DOHH2 (cell line): ENCODE measurements at regions not wholly inside any gene's neighbourhood (a gene's known extent, or its start where the extent isn't known, plus 50 kb on each side); places are given as distances from the start of the nearest gene placed in this dataset.

Experiments
- H3F3A ChIP-seq: fragments of 200-600 bp; sonication (generic), shearing (Covaris generic); 2 replicates; pipeline ENCODE4 v1.6.0; 2016; ENCODE audit warnings: antibody characterized with exemption, mild to moderate bottlenecking; ENCODE audit not compliant: control insufficient read depth, insufficient read depth
- H3K27ac ChIP-seq: fragments of 200-600 bp; sonication (generic); 2 replicates; pipeline ENCODE4 v1.5.1; 2014; ENCODE audit warnings: low read depth, mild to moderate bottlenecking, low read length, moderate library complexity
- H3K27me3 ChIP-seq: fragments of 200-600 bp; sonication (generic); 2 replicates; pipeline ENCODE4 v1.6.1; 2014; ENCODE audit warnings: mild to moderate bottlenecking, low read length, mixed read lengths; ENCODE audit not compliant: control insufficient read depth
- H3K36me3 ChIP-seq: fragments of 200-600 bp; sonication (generic); 2 replicates; pipeline ENCODE4 v1.6.1; 2014; ENCODE audit warnings: mild to moderate bottlenecking, low read length, moderate library complexity, mixed read lengths; ENCODE audit not compliant: control insufficient read depth
- H3K4me1 ChIP-seq: fragments of 200-600 bp; sonication (generic); 2 replicates; pipeline ENCODE4 v1.6.1; 2014; ENCODE audit warnings: mild to moderate bottlenecking, low read length, mixed read lengths; ENCODE audit not compliant: control insufficient read depth
- H3K4me2 ChIP-seq: fragments of 200-600 bp; sonication (generic); 2 replicates; pipeline ENCODE4 v1.6.0; 2014; ENCODE audit warnings: mild to moderate bottlenecking, low read length, moderate library complexity
- H3K4me3 ChIP-seq: fragments of 200-600 bp; sonication (generic); 2 replicates; pipeline ENCODE4 v1.5.1; 2014; ENCODE audit warnings: mild to moderate bottlenecking, low read length, mixed read lengths
- H3K79me2 ChIP-seq: fragments of 200-600 bp; sonication (generic); 2 replicates; pipeline ENCODE4 v1.6.1; 2014; ENCODE audit warnings: mild to moderate bottlenecking, low read length, mixed read lengths; ENCODE audit not compliant: control insufficient read depth
- H3K9me2 ChIP-seq: fragments of 200-600 bp; sonication (generic); replicated peaks from 2 replicates; pipeline ENCODE4 v1.6.1; 2014; ENCODE audit warnings: mild to moderate bottlenecking, low read length, mixed read lengths; ENCODE audit not compliant: control insufficient read depth
- H3K9me3 ChIP-seq: fragments of 200-600 bp; sonication (generic); 2 replicates; pipeline ENCODE4 v1.6.1; 2014; ENCODE audit warnings: antibody characterized with exemption, low read length, mixed read lengths; ENCODE audit not compliant: control insufficient read depth, insufficient read depth
- H4K20me1 ChIP-seq: fragments of 200-600 bp; sonication (generic); 2 replicates; pipeline ENCODE4 v1.6.0; 2014; ENCODE audit warnings: low read depth, mild to moderate bottlenecking, antibody characterized with exemption, low read length, moderate library complexity; ENCODE audit not compliant: control insufficient read depth, insufficient read depth
- CTCF ChIP-seq: fragments of 200-600 bp; sonication (generic); IDR thresholded peaks from one replicate; pipeline ENCODE4 v1.5.1; 2014; ENCODE audit warnings: antibody characterized with exemption, mild to moderate bottlenecking, low read depth, low read length; ENCODE audit not compliant: poor library complexity, severe bottlenecking
- EZH2phosphoT487 ChIP-seq: fragments of 200-600 bp; sonication (generic); IDR thresholded peaks from 2 replicates; pipeline ENCODE4 v1.6.1; 2017; ENCODE audit warnings: borderline replicate concordance, mild to moderate bottlenecking, antibody characterized with exemption, low read length, moderate library complexity, mixed read lengths

GRCh38 chr3:1002010-1002409 is 90.8 kb upstream of the CNTN6 start:
- Histone ChIP-seq H3K27ac (no peak overlapping the region), H3K4me3 (no peak overlapping the region), H3K36me3 (no peaks in the 10 kb centered on the region), H3K4me1 (no peaks in the 10 kb centered on the region), H3F3A (no peaks in the 10 kb centered on the region), H3K27me3 (no peaks in the 10 kb centered on the region), H3K79me2 (no peaks in the 10 kb centered on the region), H4K20me1 (no peaks in the 10 kb centered on the region), H3K9me3 (no peaks in the 10 kb centered on the region), H3K9me2 (no peaks in the 10 kb centered on the region; the same call in 1 of the 2 replicates), H3K4me2 (no peak overlapping the region)
- no peak for TF ChIP-seq CTCF
- no peak for TF ChIP-seq EZH2phosphoT487

- no peaks in the 10 kb centered on the region for H3K4me1 ChIP-seq
- no peak overlapping the region for H3K4me3 ChIP-seq
- no peaks in the 10 kb centered on the region for H3K27me3 ChIP-seq
- no peaks in the 10 kb centered on the region for H3F3A ChIP-seq
- H3K79me2 ChIP-seq, result no peaks in the 10 kb centered on the region
- no peak overlapping the region for H3K4me2 ChIP-seq
- H3K9me3 ChIP-seq, result no peaks in the 10 kb centered on the region
- no peaks in the 10 kb centered on the region for H3K36me3 ChIP-seq
- no peak for TF ChIP-seq CTCF
- TF ChIP-seq EZH2phosphoT487, result no peak
- no peak overlapping the region for H3K27ac ChIP-seq
- no peaks in the 10 kb centered on the region for H3K9me2 ChIP-seq
- no peaks in the 10 kb centered on the region for H4K20me1 ChIP-seq
Observed at GRCh38 chr3:1007866-1008265, 85.0 kb upstream of the CNTN6 start.

- Histone ChIP-seq H3K36me3 (no peaks in the 10 kb centered on the region), H3K4me3 (no peak overlapping the region), H3K4me2 (no peak overlapping the region), H3K79me2 (no peaks in the 10 kb centered on the region), H3K27ac (no peak overlapping the region), H3F3A (no peaks in the 10 kb centered on the region), H3K9me3 (no peaks in the 10 kb centered on the region), H3K4me1 (no peaks in the 10 kb centered on the region), H4K20me1 (no peaks in the 10 kb centered on the region), H3K9me2 (no peaks in the 10 kb centered on the region), H3K27me3 (no peaks in the 10 kb centered on the region)
- TF ChIP-seq EZH2phosphoT487 (no peak), CTCF (no peak)
Observed at GRCh38 chr3:1010228-1010627, 82.6 kb upstream of the CNTN6 start.

GRCh38 chr3:1015826-1016225 is 77.0 kb upstream of the CNTN6 start:
- no peaks in the 10 kb centered on the region for H3K9me3 ChIP-seq
- TF ChIP-seq CTCF, result no peak
- no peak for TF ChIP-seq EZH2phosphoT487

More at GRCh38 chr3:1015826-1016225, 77.0 kb upstream of the CNTN6 start:
- Histone ChIP-seq H3K27ac (no peak overlapping the region), H3K4me1 (no peaks in the 10 kb centered on the region), H4K20me1 (no peaks in the 10 kb centered on the region), H3K9me2 (no peaks in the 10 kb centered on the region), H3K27me3 (no peaks in the 10 kb centered on the region), H3K36me3 (no peaks in the 10 kb centered on the region), H3K4me2 (no peak overlapping the region), H3K4me3 (no peak overlapping the region), H3K79me2 (no peaks in the 10 kb centered on the region), H3F3A (no peaks in the 10 kb centered on the region)
